GM18951 (cell line): ENCODE measurements at regions not wholly inside any gene's neighbourhood (a gene's known extent, or its start where the extent isn't known, plus 50 kb on each side); places are given as distances from the start of the nearest gene placed in this dataset.

Experiments used
- POLR2A ChIP-seq: IDR thresholded peaks from 4 replicates; pipeline ENCODE4 v1.6.1; 2011; ENCODE audit warnings: mild to moderate bottlenecking; ENCODE audit not compliant: insufficient read length, insufficient read depth; ENCODE audit errors: extremely low read depth
- in situ Hi-C: fragments of 300-500 bp; cut with MboI; formaldehyde crosslinking; loops from one replicate; pipeline ENCODE4 v1.12.0; 2022; ENCODE audit warnings: low sequenced_read_pairs, mixed read lengths, inconsistent platforms; ENCODE audit not compliant: unreplicated experiment

DNA sequence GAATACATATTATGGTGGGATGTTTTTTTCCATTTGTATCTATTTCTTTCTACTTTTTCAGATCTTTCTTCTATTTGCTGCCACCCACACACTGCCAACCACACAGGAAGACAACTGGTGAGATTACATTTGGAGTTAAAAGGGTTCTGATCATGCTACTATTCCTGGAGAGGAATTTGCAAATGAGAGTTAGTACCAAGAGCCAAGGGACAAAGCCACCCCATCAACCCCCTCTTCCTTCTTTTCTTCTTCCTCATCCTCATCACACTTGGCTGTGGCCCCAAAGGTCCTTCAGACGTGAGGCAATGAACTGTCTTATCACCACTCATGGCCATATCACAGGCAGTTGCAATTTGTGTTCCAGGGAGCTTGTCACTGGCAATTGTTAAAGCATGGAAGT lies 215.6 kb upstream of the SLC14A2 start:
- in situ Hi-C loops: no loop called here
- TF ChIP-seq POLR2A: no peak

DNA sequence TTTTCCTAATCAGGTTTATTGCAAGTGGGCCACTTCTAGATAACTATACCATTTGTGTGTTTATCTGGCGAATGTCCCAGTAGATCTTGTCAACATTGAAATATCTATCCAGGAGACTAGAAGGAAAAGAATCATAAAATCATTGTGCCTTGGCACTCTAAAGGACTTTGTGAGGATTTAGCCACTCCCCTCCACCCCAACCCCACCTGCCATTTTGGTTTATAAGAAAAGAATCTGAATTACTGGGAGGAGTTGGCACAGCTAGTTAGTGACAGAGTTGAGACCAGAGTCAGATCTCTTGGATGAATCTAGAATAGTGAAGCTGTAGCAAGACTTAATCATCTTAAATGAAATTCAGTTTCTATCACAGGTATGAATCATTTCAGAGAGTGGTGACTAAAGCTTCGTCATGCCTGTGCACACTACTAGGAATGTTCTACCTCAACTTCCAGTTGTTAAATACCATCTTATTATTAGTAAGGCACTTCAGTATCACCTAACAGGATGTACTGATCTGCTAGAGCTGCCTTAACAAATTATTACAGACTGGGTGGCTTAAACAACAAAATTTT lies 212.7 kb upstream of the SLC14A2 start:
- no peak for TF ChIP-seq POLR2A
- in situ Hi-C loops: no loop called here

DNA sequence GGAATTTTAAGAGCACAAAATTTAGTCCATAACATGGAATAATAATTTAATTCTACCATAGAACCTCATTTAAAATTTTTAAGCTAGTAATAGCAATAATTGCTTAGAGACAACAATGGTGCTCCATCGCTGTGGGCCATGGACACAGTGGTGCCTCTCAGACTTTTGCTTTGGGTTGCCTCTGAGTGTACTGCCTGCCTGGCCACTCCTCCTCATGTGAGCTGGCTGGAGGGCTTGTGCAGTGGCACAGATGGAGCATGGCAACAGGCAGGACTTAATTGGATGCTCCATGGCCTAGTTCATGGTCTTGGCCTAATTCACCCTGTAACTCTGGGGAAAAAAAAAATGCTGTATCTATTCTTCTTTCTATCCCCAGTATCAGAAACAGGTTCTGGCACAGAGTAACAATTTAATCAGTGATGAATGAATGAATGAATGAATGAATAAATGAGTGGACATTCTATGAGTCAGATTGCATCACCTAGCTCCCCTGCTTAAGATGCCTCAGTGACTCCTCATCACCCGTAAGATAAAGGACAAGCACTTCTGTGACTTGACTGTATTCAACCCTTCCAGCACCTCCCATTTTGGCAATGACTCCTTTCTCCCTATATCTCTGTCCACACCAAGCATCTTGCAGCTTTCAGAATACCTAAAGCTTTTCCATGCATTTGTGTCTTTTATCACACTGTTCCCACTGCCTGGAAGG lies 211.8 kb upstream of the SLC14A2 start:
- in situ Hi-C loops: no loop called here
- no peak for TF ChIP-seq POLR2A

DNA sequence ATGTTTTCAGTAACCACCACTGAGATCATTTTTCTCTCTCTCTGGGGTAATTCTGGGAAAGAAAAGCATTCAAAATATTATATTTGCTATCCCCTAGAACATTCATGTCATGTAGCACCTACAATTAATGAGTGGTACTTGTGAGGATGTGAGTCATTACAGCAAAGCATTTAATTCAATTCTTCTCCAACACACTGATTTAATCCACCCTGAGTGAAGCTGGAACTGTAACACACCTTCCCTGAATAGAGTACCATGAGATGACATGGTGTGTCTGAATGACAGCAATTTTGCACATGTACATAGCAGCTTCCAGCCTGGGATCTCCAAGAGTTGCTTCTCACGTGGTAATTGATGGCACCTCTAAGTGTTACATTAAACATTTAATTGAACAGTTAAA lies 207.1 kb upstream of the SLC14A2 start:
- no peak for TF ChIP-seq POLR2A
- in situ Hi-C loops: no loop called here

- TF ChIP-seq POLR2A: no peak
Measured at GRCh38 chr18:45409971-45410370, 205.3 kb upstream of the SLC14A2 start.

GRCh38 chr18:45412577-45412976 lies 202.7 kb upstream of the SLC14A2 start:
- in situ Hi-C loops: no loop called here
- no peak for TF ChIP-seq POLR2A

More at GRCh38 chr18:45409971-45410370, 205.3 kb upstream of the SLC14A2 start:
- in situ Hi-C loops: no loop called here

DNA sequence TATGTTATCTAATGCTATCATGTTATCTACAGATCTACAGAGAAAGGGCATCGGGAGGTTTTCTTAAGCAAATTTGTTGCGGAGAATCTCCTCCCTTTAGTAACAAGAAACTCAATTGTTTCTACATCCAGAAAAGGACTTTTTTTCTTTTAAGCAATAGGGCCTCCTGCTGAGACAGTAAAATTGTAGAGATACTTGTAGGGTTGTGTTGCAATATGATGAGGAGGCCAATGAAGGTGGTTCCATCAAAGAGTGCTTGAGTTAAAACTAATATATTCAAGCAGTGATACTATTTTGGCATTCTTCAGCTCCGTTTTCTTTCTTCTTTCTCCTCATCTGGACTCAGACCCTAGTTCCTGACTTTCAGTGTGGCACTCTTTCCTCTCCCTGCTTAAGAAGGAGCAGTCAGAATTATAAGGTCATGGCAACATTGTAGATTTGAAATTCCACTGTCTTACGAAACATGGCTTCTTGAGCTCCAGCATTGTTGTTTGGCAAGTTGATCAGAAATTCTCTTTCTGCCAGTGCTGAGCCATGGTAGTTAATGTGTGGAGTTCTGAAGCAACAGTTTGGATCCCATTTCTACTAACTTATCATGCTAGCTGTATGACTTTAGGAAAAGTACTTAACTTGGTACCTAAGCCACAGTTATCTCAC lies 202.0 kb upstream of the SLC14A2 start:
- no peak for TF ChIP-seq POLR2A
- in situ Hi-C loops: no loop called here

GRCh38 chr18:45415614-45416013 lies 199.7 kb upstream of the SLC14A2 start:
- in situ Hi-C loops: no loop called here
- no peak for TF ChIP-seq POLR2A

DNA sequence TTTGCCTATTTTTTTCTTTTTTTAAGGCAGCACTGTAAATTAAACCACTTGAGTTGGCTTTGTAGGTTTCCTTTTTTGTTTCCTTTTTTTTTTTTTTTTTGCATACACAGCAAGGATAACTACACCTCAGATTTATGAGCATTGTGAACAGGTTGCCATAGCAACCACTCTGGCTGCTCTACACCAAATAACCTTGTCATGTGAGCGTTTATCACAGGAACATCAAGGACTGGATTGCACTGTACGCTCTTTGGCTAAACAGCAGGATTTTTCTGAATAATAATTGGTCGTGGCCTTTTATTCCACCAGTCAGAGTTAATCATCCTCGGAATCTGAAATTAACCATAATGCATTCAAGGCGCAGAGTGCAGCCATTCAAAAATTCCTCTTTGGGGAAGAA lies 199.1 kb upstream of the SLC14A2 start:
- in situ Hi-C loops: no loop called here
- TF ChIP-seq POLR2A: no peak

DNA sequence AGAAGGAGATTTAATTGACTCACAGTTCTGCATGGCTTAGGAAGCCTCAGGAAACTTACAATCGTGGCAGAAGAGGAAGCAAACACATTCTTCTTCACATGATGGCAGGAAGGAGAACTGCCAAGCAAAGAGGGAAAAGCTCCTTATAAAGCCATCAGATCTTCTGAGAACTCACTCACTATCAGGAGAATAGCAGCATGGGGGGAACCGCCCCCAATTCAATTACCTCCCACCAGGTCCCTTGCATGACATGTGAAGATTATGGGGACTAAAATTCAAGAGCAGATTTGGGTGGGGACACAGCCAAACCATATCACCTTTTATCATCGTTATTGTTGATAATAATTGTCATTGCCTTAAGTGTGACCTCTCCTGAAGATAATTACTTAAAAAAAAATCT lies 197.9 kb upstream of the SLC14A2 start:
- in situ Hi-C loops: no loop called here
- TF ChIP-seq POLR2A: no peak

DNA sequence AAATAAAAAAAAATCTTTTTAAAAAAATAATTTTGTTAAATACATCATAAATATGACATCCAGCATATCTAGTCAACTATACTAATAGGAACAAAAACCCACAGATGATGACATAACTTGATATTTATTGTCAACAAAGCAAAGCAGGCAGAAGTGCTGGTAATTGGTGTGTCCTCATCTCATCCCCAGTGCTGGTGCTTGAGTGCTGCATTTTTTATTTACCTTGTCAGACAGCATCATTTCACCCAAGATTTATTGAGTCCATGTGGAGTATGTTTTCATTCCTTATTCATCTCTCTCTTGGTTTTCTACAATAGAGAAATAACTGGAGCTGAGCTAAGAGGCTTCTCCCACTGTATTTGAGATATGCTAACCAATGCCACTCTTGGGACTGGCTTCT lies 191.6 kb upstream of the SLC14A2 start:
- no peak for TF ChIP-seq POLR2A
- in situ Hi-C loops: no loop called here

GRCh38 chr18:45430041-45430440 lies 185.2 kb upstream of the SLC14A2 start:
- TF ChIP-seq POLR2A: no peak
- in situ Hi-C loops: no loop called here

DNA sequence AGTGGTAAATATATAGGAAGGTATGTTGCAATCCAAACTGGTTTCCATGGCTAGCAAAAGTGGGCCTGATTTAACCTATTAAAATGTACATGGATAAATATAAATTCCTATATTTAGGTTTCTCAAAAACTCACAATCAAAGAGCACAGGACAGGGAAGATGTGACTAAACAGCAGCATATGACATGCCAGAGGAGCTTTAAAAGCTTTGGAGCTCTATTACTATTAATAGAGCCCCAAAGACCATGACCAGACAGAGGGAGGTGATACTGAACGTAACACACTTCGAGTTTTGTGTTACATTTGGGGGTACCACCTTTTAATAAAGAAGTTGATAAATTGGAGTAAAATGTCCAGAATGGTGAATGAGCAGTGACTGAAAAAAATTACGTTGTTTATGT lies 179.5 kb upstream of the SLC14A2 start:
- in situ Hi-C loops: no loop called here
- TF ChIP-seq POLR2A: no peak

DNA sequence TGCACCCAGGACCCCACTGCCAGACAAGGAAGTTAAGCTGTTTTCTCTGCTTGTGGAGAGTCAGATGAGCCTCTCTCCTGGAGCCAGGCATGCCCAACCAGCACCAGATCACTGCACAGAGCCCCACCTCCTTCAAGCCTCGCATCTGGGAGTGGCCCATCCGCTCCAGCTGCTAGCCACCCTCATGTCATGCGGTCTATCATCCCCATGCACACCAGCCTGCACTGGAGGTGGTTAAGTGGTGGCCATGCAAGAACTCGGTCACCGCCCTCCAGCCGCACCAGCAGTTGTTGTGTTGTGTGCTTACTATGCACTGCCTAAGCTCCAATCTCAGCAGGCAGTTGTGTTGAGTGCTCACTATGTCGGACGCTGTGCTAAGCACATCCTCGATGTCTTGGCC lies 177.9 kb upstream of the SLC14A2 start:
- TF ChIP-seq POLR2A: no peak
- in situ Hi-C loops: no loop called here
